ENCODE measurements at regions not wholly inside any gene's neighbourhood (a gene's known extent, or its start where the extent isn't known, plus 50 kb on each side); places are given as distances from the start of the nearest gene placed in this dataset.

DNA sequence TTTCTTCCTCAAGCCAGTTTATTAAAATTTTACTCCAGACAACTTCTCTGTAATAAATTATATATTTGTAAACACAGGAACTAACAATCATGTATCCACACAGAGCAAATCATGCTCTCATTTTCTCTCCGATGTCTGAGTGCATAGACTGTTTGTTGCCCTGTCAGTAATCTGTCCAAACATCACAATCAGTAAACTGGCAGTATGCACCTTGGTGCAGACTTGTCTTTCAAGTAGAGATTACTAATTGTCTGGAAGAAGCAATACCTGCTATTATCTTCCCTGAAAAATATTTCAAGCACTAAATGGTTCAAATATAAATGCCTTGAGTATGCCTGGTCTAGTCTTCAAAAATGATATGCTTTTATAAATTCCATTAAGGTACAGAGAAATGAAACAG lies 1260.9 kb downstream of the C4orf33 start:
- Mint-ChIP-seq H3K36me3 (no peaks in the 10 kb centered on the region), H3K27me3 (no peaks in the 10 kb centered on the region), H3K4me1 (no peaks in the 10 kb centered on the region), H3K27ac (no peak overlapping the region), H3K4me3 (no peak overlapping the region), H3K9me3 (peaks cover 0 to 7% (median 0%) of the 10 kb centered on the region in 7 donors)
- no peak overlapping the region for H3K27ac ChIP-seq (ENCODE audit: insufficient read depth, low read length, poor library complexity, severe bottlenecking)
- H3K9me3 ChIP-seq (ENCODE audit: control insufficient read depth in 2 of 2, low read length in 2 of 2), result no peaks in the 10 kb centered on the region
- H3K4me3 ChIP-seq (ENCODE audit: low read depth, low read length), result no peak overlapping the region
- no peaks in the 10 kb centered on the region for H3K27me3 ChIP-seq (ENCODE audit: control insufficient read depth, insufficient read depth, low read length)
- no peaks in the 10 kb centered on the region for H3K36me3 ChIP-seq (ENCODE audit: control insufficient read depth, insufficient read depth, low read length)
- ATAC-seq (ENCODE audit: low read depth in 2 of 2) (no peak), DNase-seq (no peak)
- H3K4me1 ChIP-seq (ENCODE audit: control insufficient read depth, insufficient read depth, low read length, poor library complexity, severe bottlenecking), result no peaks in the 10 kb centered on the region

DNA sequence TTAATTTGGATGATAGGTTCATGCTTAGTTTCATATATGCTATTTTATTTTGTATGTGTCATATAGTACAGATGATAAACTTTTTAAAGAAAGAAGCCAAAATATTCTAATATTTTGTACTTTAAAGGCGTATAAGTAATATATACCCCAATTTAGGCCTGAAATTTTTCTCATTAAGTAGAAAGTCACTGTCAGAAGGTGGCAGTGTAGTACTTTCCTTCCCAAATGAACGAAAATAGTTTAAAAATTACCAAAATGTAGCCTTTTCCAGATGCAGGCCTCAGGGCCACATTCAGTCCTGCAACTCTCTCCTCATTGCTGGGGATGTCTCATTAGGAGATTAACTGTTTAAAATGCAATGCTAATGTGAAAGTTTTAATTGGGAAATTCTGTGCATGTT lies 1263.6 kb downstream of the C4orf33 start:
- H3K27ac ChIP-seq (ENCODE audit: insufficient read depth, low read length, poor library complexity, severe bottlenecking), result no peak overlapping the region
- H3K27me3 Mint-ChIP-seq, result no peaks in the 10 kb centered on the region
- ATAC-seq (ENCODE audit: low read depth in 2 of 2) (no peak), DNase-seq (no peak)
- H3K4me1 Mint-ChIP-seq, result no peaks in the 10 kb centered on the region
- no peaks in the 10 kb centered on the region for H3K36me3 ChIP-seq (ENCODE audit: control insufficient read depth, insufficient read depth, low read length)
- no peak overlapping the region for H3K4me3 Mint-ChIP-seq
- no peaks in the 10 kb centered on the region for H3K9me3 ChIP-seq (ENCODE audit: control insufficient read depth in 2 of 2, low read length in 2 of 2)
- no peaks in the 10 kb centered on the region for H3K36me3 Mint-ChIP-seq
- H3K27ac Mint-ChIP-seq, result no peak overlapping the region
- H3K27me3 ChIP-seq (ENCODE audit: control insufficient read depth, insufficient read depth, low read length), result no peaks in the 10 kb centered on the region
- no peak overlapping the region for H3K4me3 ChIP-seq (ENCODE audit: low read depth, low read length)
- no peaks in the 10 kb centered on the region for H3K4me1 ChIP-seq (ENCODE audit: control insufficient read depth, insufficient read depth, low read length, poor library complexity, severe bottlenecking)
- H3K9me3 Mint-ChIP-seq, result peaks cover 0 to 3% (median 0%) of the 10 kb centered on the region in 7 donors

DNA sequence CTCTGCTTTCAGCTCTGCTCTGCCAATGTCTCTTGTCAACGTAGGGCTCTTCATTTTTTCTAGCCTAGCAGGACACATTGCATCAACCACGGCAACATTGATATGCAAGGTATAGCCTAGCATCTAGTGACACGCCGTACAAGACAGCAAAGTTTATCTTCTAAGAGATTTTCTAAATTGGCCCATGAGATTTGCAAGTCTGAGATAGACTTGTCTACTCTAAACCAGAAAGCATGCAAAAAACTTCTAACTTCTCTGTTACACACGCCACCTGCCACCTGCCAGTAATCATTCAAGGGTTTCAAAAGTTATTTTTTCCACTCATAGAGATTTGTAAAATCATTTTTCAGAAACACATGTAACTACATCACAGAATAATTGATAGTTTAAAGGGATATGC lies 1265.7 kb downstream of the C4orf33 start:
- Mint-ChIP-seq H3K4me3 (no peak overlapping the region), H3K4me1 (no peaks in the 10 kb centered on the region), H3K27me3 (no peaks in the 10 kb centered on the region), H3K27ac (no peak overlapping the region), H3K36me3 (no peaks in the 10 kb centered on the region), H3K9me3 (peaks cover 0 to 11% (median 4%) of the 10 kb centered on the region in 7 donors)
- no peaks in the 10 kb centered on the region for H3K4me1 ChIP-seq (ENCODE audit: control insufficient read depth, insufficient read depth, low read length, poor library complexity, severe bottlenecking)
- no peak for ATAC-seq (ENCODE audit: low read depth in 2 of 2)
- no peaks in the 10 kb centered on the region for H3K36me3 ChIP-seq (ENCODE audit: control insufficient read depth, insufficient read depth, low read length)
- H3K27ac ChIP-seq (ENCODE audit: insufficient read depth, low read length, poor library complexity, severe bottlenecking), result no peak overlapping the region
- H3K4me3 ChIP-seq (ENCODE audit: low read depth, low read length), result no peak overlapping the region
- DNase-seq, result no peak
- H3K9me3 ChIP-seq (ENCODE audit: control insufficient read depth in 2 of 2, low read length in 2 of 2), result no peaks in the 10 kb centered on the region
- H3K27me3 ChIP-seq (ENCODE audit: control insufficient read depth, insufficient read depth, low read length), result no peaks in the 10 kb centered on the region

DNA sequence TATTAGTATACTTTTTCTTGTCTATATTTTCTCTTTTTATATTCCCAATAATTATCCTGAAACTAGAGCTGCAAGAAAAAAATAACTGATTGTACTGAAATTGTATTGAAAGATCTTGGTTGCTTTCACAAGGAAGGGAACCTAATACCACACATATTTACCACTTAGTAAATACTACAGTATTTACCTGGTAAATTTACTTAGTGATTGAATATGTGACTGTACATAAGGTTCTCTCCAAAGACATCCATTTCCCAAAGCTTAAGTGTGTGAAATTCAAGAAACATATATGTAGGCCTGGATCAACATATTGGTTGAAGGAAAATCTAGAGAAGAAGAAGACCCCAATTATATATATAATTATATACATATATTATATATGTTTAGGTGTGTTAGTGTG lies 1272.7 kb downstream of the C4orf33 start:
- Mint-ChIP-seq H3K9me3 (peaks cover 0 to 10% (median 5%) of the 10 kb centered on the region in 7 donors), H3K27ac (no peak overlapping the region), H3K4me1 (no peaks in the 10 kb centered on the region), H3K27me3 (no peaks in the 10 kb centered on the region), H3K36me3 (no peaks in the 10 kb centered on the region), H3K4me3 (no peak overlapping the region)
- H3K4me3 ChIP-seq (ENCODE audit: low read depth, low read length), result no peak overlapping the region
- H3K27ac ChIP-seq (ENCODE audit: insufficient read depth, low read length, poor library complexity, severe bottlenecking), result no peak overlapping the region
- H3K9me3 ChIP-seq (ENCODE audit: control insufficient read depth in 2 of 2, low read length in 2 of 2), result peaks cover 0 to 3% of the 10 kb centered on the region in 2 experiments
- H3K27me3 ChIP-seq (ENCODE audit: control insufficient read depth, insufficient read depth, low read length), result no peaks in the 10 kb centered on the region
- ATAC-seq (ENCODE audit: low read depth in 2 of 2) (no peak), DNase-seq (no peak)
- H3K4me1 ChIP-seq (ENCODE audit: control insufficient read depth, insufficient read depth, low read length, poor library complexity, severe bottlenecking), result no peaks in the 10 kb centered on the region
- no peaks in the 10 kb centered on the region for H3K36me3 ChIP-seq (ENCODE audit: control insufficient read depth, insufficient read depth, low read length)

DNA sequence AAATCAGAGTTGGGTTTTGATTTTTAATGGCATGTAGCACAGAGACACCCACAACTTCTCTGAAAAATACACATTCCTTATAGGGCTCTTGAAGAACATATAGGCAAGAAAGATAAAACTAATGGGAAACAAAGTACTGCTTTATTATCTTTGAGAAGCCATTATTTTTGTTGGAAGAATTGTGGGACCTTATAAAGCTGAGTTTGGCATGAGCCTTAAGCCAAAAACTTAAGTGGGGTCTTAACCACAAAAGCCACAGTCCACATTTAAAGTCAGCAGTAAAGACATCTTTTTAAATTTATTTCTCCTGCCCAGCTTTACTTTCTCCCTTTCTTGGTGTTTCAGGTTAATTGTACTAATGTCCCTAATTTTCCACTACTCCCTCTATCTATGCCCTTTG lies 1297.3 kb downstream of the C4orf33 start:
- no peak overlapping the region for H3K27ac Mint-ChIP-seq
- no peaks in the 10 kb centered on the region for H3K27me3 Mint-ChIP-seq
- Histone ChIP-seq H3K27ac (ENCODE audit: insufficient read depth, low read length, poor library complexity, severe bottlenecking) (no peak overlapping the region), H3K4me1 (ENCODE audit: control insufficient read depth, insufficient read depth, low read length, poor library complexity, severe bottlenecking) (no peaks in the 10 kb centered on the region), H3K4me3 (ENCODE audit: low read depth, low read length) (no peak overlapping the region), H3K36me3 (ENCODE audit: control insufficient read depth, insufficient read depth, low read length) (no peaks in the 10 kb centered on the region), H3K27me3 (ENCODE audit: control insufficient read depth, insufficient read depth, low read length) (no peaks in the 10 kb centered on the region), H3K9me3 (ENCODE audit: control insufficient read depth in 2 of 2, low read length in 2 of 2) (no peaks in the 10 kb centered on the region)
- H3K4me1 Mint-ChIP-seq, result no peaks in the 10 kb centered on the region
- DNase-seq (no peak), ATAC-seq (ENCODE audit: low read depth in 2 of 2) (no peak)
- peaks cover 0 to 6% (median 3%) of the 10 kb centered on the region in 7 donors for H3K9me3 Mint-ChIP-seq
- H3K36me3 Mint-ChIP-seq, result no peaks in the 10 kb centered on the region
- no peak overlapping the region for H3K4me3 Mint-ChIP-seq

DNA sequence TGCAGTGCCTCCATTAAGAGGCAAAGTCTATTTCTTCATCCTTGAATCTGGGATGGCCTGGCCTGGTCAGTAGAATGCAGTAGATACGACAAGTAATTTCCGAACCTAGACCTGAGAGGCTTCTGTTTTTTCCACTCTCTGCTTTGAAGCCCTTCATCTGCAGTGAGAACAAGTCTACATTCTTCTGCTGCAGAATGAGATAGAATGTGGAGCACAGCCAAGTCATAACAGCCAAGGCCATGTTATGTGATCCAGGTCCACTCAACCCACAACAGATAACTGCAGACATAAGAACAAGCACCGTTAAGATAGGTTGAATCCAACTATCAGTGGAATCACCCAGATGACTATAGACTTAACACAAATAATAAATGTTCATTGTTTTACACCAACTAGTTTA lies 1297.7 kb downstream of the C4orf33 start:
- no peaks in the 10 kb centered on the region for H3K36me3 ChIP-seq (ENCODE audit: control insufficient read depth, insufficient read depth, low read length)
- DNase-seq, result no peak
- H3K27ac ChIP-seq (ENCODE audit: insufficient read depth, low read length, poor library complexity, severe bottlenecking), result no peak overlapping the region
- H3K27me3 Mint-ChIP-seq, result no peaks in the 10 kb centered on the region
- H3K9me3 Mint-ChIP-seq, result peaks cover 0 to 6% (median 3%) of the 10 kb centered on the region in 7 donors
- H3K27ac Mint-ChIP-seq, result no peak overlapping the region
- no peaks in the 10 kb centered on the region for H3K36me3 Mint-ChIP-seq
- no peaks in the 10 kb centered on the region for H3K4me1 ChIP-seq (ENCODE audit: control insufficient read depth, insufficient read depth, low read length, poor library complexity, severe bottlenecking)
- H3K4me3 Mint-ChIP-seq, result no peak overlapping the region
- H3K4me3 ChIP-seq (ENCODE audit: low read depth, low read length), result no peak overlapping the region
- ATAC-seq (ENCODE audit: low read depth in 2 of 2), result no peak
- no peaks in the 10 kb centered on the region for H3K4me1 Mint-ChIP-seq
- H3K27me3 ChIP-seq (ENCODE audit: control insufficient read depth, insufficient read depth, low read length), result no peaks in the 10 kb centered on the region
- H3K9me3 ChIP-seq (ENCODE audit: control insufficient read depth in 2 of 2, low read length in 2 of 2), result no peaks in the 10 kb centered on the region

DNA sequence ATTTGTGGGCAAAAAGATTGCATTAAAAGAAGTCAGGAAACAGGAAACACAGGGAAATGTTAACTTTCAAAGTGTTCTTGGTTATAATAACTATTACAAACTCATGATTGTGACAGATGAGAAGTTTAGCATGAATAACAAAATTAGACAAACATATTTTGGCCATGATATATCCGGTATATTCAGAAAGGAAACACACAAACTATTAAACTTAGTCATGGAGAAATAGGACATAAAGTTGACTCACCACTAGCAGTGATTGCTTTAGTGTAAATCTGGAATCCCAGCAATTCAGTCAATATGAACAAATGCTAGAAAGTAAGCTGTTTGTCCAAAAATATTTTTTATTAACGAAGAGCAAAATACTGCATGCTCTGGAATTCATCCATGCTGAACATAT lies 1299.9 kb downstream of the C4orf33 start:
- Histone ChIP-seq H3K9me3 (ENCODE audit: control insufficient read depth in 2 of 2, low read length in 2 of 2) (no peaks in the 10 kb centered on the region), H3K4me3 (ENCODE audit: low read depth, low read length) (no peak overlapping the region), H3K36me3 (ENCODE audit: control insufficient read depth, insufficient read depth, low read length) (no peaks in the 10 kb centered on the region), H3K4me1 (ENCODE audit: control insufficient read depth, insufficient read depth, low read length, poor library complexity, severe bottlenecking) (no peaks in the 10 kb centered on the region), H3K27ac (ENCODE audit: insufficient read depth, low read length, poor library complexity, severe bottlenecking) (no peak overlapping the region), H3K27me3 (ENCODE audit: control insufficient read depth, insufficient read depth, low read length) (no peaks in the 10 kb centered on the region)
- Mint-ChIP-seq H3K27me3 (no peaks in the 10 kb centered on the region), H3K4me3 (no peak overlapping the region), H3K27ac (no peak overlapping the region), H3K9me3 (peaks cover 1 to 16% (median 4%) of the 10 kb centered on the region in 7 donors), H3K4me1 (no peaks in the 10 kb centered on the region), H3K36me3 (no peaks in the 10 kb centered on the region)
- DNase-seq, result no peak
- ATAC-seq (ENCODE audit: low read depth in 2 of 2), result no peak

DNA sequence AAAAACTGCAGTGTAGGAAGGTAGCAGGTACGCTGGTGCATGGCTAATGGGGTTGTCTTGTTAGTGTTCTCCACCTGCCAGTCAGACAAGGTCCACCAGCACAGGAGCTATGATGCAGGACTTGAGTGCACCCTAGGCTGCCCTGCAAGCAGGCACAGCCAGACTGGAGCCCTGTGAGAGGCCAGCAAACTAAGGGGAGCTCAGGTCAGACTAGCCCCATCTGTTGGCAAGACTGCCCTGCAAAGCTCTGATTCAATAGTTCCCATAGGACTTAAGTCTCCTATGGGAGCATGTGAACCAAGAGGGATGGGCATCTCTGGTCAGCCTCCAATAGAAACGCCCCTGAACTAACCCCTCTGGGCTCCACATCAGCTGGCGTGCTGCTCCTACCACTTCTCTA lies 1307.3 kb downstream of the C4orf33 start:
- Mint-ChIP-seq H3K27ac (no peak overlapping the region), H3K4me3 (no peak overlapping the region), H3K36me3 (no peaks in the 10 kb centered on the region), H3K9me3 (peaks cover 0 to 13% (median 4%) of the 10 kb centered on the region in 7 donors), H3K4me1 (no peaks in the 10 kb centered on the region), H3K27me3 (no peaks in the 10 kb centered on the region)
- H3K36me3 ChIP-seq (ENCODE audit: control insufficient read depth, insufficient read depth, low read length), result no peaks in the 10 kb centered on the region
- H3K4me1 ChIP-seq (ENCODE audit: control insufficient read depth, insufficient read depth, low read length, poor library complexity, severe bottlenecking), result no peaks in the 10 kb centered on the region
- ATAC-seq (ENCODE audit: low read depth in 2 of 2), result no peak
- DNase-seq, result no peak
- H3K27ac ChIP-seq (ENCODE audit: insufficient read depth, low read length, poor library complexity, severe bottlenecking), result no peak overlapping the region
- no peak overlapping the region for H3K4me3 ChIP-seq (ENCODE audit: low read depth, low read length)
- H3K9me3 ChIP-seq (ENCODE audit: control insufficient read depth in 2 of 2, low read length in 2 of 2), result no peaks in the 10 kb centered on the region
- no peaks in the 10 kb centered on the region for H3K27me3 ChIP-seq (ENCODE audit: control insufficient read depth, insufficient read depth, low read length)

All from CD4-positive, CD25-positive, alpha-beta regulatory T cell (primary cell).